TTC549 (cell line): ENCODE measurements at regions not wholly inside any gene's neighbourhood (a gene's known extent, or its start where the extent isn't known, plus 50 kb on each side); places are given as distances from the start of the nearest gene placed in this dataset.
"Not testable (repeated sequence)": the region's sequence is repeated elsewhere in the genome, so short reads cannot be mapped to it uniquely, and the experiment has no call there.

Experiments used
- FAIRE-seq: peaks from 2 replicates; lab custom pipeline; 2012; peaks lifted over from hg19 to GRCh38; lab: Jason Lieb, UNC

- no peak for FAIRE-seq
Measured at GRCh38 chr16:87186876-87187533, 130.2 kb downstream of the C16orf95 start.

DNA sequence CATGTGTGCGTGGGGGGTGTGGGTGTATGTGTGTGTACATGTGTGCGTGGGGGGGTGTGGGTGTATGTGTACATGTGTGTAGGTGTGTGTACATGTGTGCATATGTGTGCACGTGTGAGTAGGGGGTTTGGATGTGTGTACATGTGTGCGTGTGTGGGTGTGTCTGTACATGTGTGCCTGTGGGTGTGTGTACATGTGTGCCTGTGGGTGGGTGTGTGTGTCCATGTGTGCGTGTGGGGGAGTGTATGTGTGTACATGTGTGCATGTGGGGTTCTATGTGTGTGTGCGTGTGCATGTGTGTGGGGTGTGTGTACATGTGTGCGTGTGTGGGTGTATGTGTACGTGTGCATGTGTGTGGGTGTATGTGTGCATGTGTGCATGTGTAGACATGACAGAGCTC, 129.1 kb downstream of the C16orf95 start:
- FAIRE-seq = no peak

GRCh38 chr16:87189426-87189825, 127.8 kb downstream of the C16orf95 start:
- FAIRE-seq = no peak

DNA sequence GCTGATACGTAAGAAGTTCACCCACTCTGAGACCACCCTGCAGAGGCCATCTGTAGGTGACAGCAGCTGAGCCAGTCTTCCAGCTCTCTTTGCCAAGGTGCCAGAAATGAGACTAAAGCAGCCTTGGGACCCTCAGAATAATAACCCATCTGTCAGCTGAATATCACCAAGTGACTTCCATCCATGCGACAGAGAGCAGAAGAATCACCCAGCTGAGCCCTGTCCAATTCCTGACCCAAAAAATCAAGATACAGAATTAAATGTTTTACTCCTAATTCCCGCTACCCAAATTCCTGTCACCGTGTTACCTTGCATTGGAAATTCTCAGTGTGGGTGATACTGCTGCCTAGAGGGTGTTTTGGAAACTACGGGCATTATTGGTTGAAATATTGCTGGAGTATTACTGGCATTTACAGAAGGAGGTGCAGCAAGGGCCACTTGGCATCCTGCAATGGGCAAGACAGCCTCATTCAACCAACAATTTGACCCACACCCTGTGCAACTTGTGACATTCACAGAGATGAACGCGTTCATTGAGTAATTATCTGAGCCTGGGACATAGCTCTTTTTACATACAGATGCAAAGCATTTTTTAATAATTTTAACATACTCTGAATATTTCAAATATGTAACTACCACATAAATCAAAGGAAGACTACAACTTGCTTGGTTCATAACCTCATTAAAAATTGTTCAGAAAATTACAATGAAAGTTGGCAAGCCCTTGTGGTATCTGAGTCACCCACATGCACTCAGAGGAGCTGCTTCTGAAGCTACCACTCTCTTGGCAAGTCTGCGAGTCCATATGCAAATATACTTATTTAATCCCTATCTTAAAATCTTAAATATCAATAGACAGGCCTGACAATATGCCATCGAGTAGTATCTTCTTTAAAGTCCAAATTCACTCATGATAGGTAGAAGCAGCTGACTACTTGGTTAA, 126.6 kb downstream of the C16orf95 start:
- FAIRE-seq = no peak

DNA sequence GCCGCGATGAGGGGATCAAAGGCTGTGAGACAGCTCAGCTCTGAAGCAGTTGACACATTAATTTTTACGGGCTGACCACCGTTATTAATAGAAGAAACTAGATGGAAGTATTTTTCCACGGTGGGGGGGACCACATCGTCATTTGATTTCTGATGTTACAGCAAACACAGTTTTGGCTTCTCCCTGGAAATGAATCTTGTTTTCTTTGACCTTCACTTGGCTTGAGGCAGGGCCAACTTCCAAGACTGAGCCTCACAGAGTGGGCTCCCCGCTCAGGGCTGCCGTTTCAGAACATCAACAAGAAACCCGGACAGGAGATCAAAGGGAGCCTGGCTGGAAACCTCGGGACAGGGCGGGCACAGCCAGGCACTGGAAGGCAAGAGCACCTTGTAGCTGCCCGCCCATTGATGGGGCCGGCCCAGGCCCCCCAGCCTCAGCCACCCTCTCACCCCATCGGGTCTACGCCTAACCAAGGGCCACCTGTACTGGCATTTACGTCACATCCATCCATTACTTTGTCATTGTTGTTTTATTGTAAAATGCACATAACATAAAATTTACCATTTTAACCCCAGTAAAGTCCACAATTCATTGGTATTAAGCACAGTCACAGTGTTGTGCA, 124.6 kb downstream of the C16orf95 start:
- FAIRE-seq = no peak

GRCh38 chr16:87194172-87194571, 123.0 kb downstream of the C16orf95 start:
- no peak for FAIRE-seq

DNA sequence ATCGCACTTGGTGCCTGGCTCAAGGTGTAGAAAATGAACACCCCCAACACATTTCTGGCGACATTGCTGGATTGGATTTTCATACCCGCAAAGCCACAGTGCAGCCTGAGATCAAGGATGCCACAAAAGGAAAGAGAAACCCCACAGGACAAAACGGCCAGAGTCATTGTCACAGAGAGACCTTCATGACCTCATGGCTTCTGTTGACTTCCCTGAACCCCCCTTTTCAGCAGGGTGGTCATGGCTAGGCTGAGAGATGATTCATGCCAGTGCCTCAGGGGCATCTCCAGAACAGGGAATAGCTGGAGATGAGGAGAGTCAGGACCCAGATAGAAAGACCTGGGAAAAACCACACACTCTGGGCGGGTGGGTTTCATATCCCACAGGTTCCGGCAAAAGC, 122.0 kb downstream of the C16orf95 start:
- FAIRE-seq = no peak

- FAIRE-seq = no peak
Measured at GRCh38 chr16:87196231-87196630, 121.0 kb downstream of the C16orf95 start.

DNA sequence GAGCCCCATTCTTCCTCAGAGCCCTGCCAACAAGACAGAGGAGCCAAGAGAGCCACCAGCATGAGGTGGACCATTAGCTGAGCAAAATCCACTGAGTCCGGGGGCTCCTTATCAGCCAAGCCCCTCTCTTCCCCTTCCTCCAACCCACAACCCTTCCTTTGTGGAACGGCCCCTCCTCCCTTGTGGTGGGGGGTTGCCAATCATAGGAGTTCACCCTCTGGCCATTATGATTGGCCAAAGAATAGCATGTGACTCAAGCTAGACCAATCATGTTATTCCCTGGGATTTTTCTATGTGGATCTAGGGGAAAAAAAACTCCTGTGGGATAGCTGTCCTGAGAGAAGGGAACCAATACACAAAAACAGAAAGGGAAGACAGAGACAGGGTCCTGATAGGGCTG, 120.5 kb downstream of the C16orf95 start:
- no peak for FAIRE-seq

- no peak for FAIRE-seq
Measured at GRCh38 chr16:87198328-87198832, 118.8 kb downstream of the C16orf95 start.

GRCh38 chr16:87198881-87199280, 118.3 kb downstream of the C16orf95 start:
- FAIRE-seq = no peak

GRCh38 chr16:87199379-87199778, 117.8 kb downstream of the C16orf95 start:
- no peak for FAIRE-seq

DNA sequence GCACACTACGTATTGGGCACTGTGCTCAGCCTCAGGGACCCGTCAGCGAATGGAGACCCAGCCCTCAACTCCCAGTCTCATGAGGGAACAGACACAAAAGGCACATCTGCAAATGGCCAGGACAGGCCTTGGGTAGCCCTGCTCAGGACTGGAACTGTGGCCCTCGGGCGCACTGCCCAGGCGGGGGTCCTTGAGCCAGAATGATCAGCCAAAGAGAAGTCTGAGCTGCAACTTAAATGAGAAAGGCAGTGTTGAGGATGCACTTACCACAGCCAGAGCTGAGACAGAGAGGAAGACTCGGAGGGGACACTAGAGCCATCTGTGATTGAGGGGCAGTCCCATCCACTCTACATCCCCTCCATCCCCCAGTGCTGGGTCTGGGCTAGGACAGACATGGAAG, 117.3 kb downstream of the C16orf95 start:
- FAIRE-seq = no peak

GRCh38 chr16:87200637-87201036, 116.6 kb downstream of the C16orf95 start:
- no peak for FAIRE-seq

DNA sequence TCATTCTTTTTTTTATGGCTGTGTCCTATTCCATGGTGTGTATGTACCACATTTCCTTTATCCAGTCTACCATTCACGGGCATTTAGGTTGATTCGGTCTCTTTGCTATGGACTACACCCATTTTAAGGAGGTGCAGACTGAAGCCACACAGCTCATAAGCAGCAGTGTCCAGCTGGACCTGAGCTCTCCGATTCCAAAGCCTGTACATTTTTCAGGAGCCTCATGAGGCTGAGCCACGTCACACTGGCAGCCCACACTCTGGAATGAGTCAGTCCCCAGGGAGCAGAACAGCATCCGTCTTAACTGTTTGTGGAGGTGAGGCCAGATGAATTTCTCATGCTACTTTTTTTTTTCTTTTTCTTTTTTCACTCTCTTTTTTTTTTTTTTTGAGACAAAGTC, 116.1 kb downstream of the C16orf95 start:
- no peak for FAIRE-seq

- FAIRE-seq = no peak
Measured at GRCh38 chr16:87201790-87202189, 115.4 kb downstream of the C16orf95 start.

DNA sequence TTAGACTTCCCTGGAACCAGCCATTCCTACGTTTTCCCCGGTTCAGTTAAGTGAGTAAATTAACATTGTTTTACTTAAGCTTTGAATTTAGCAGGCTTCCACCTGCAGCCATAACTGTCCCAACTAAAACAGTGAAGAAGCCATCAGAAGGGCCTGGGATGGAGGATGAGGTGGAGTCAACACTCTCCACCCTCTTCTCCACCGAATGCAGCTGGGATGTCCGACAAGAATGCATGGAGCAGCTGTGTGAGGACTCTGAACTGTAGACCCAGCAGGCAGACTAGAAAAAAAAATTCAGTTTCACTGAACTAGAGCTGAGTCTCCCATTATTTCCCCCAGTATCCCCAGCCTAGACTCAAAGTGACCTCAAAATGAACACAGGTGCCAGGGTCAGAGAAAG, 114.8 kb downstream of the C16orf95 start:
- FAIRE-seq = no peak

- no peak for FAIRE-seq
Measured at GRCh38 chr16:87203060-87203656, 114.0 kb downstream of the C16orf95 start.

- no peak for FAIRE-seq
Measured at GRCh38 chr16:87206646-87207451, 110.3 kb downstream of the C16orf95 start.

- no peak for FAIRE-seq
Measured at GRCh38 chr16:87207509-87207908, 109.7 kb downstream of the C16orf95 start.

DNA sequence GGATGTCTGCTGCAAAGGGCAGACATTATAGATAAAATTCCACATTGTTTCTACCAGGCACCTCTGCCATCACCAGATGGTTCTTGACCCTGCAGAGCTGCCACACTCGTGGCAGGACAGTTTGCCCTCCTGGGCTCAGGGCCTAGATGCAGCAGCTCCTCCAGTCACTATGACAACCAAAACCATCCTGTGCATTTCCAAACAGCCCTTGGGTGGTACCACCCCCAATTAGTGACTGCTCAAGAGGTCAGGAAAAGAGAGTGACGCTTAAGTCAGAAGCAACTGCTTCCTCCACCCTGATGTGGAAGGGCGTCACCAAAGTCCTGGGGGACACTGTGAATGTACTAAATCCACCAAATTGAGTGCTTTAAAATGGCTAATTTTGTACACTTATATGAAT, 109.2 kb downstream of the C16orf95 start:
- no peak for FAIRE-seq

- not testable (repeated sequence) for FAIRE-seq
Measured at GRCh38 chr16:87208968-87209367, 108.2 kb downstream of the C16orf95 start.
